ENCODE measurements at regions not wholly inside any gene's neighbourhood (a gene's known extent, or its start where the extent isn't known, plus 50 kb on each side); places are given as distances from the start of the nearest gene placed in this dataset.
A peak's percentile ranks its signal among the peaks of the same experiment; 100 is the strongest.

DNA sequence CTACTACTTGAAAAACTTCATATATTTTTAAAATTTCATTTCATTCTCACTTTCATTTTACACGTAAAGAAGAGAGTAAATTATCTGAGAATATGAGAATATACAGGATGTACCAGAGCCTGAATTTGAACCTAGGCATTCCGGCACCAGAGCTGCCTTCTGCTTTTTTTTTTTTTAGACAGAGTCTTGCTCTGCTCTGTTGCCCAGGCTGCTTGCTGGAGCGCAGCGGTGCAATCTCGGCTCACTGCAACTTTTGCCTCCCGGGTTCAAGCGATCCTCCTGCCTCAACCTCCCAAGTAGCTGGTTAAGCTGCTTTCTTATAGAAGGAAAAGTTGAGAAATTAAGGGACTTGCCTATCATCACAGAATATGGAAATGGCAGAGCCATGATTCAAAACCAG is 540.1 kb downstream of the EBF1 start:
- no peaks in the 10 kb centered on the region for H3K36me3 Mint-ChIP-seq
- DNase-seq (ENCODE audit: low spot score in 2 of 2) (peak in 1 of 2 donors; percentile 20), ATAC-seq (ENCODE audit: low read depth) (peak; percentile 91)
- H3K4me1 Mint-ChIP-seq = peaks cover 32% of the 10 kb centered on the region
- peak overlapping the region; percentile 84 for H3K4me3 Mint-ChIP-seq
- H3K27me3 Mint-ChIP-seq = no peaks in the 10 kb centered on the region
- H3K27ac Mint-ChIP-seq = no peak overlapping the region
- H3K9me3 Mint-ChIP-seq = peaks cover 2% of the 10 kb centered on the region

DNA sequence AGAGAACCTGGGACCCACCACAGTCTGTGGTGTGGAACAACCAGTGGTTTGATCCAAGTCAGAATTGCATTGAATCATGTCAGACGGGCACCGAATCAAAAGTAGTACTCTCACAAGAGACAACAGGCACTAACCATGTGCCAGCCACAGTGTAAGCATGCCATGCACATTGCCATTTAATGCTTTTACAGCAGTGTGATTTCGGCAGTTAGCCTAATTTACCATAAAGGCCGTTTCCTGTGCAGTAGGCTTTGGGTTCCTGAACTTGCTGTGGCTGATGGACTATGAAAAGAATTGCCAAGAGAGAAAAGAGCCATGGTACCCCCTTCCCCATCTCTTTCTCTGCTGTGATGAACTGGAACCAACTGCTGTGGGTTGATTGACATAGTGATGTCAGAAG is 540.6 kb downstream of the EBF1 start:
- Mint-ChIP-seq H3K27ac (no peak overlapping the region), H3K9me3 (peaks cover 2% of the 10 kb centered on the region), H3K27me3 (no peaks in the 10 kb centered on the region), H3K4me1 (peaks cover 34% of the 10 kb centered on the region), H3K4me3 (peak overlapping the region; percentile 12), H3K36me3 (no peaks in the 10 kb centered on the region)
- DNase-seq (ENCODE audit: low spot score in 2 of 2) (no peak), ATAC-seq (ENCODE audit: low read depth) (no peak)

DNA sequence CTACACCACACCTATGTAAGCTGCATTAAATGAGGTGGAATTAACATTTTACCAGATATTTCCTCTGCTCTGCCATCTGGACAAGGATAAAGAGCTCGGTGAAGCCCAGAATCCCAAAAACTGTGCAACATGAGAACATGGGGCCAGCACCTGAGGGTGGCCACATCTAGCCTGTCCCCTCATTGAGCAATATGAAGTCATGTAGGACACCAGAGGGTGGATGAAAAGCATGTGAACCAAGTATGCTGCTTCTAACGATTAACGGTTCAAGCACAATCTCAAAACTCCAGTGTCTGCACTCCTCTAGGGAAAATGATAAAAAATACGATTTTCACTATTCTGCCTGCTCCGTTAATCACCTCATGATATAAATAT is 545.8 kb downstream of the EBF1 start:
- H3K4me3 Mint-ChIP-seq = no peak overlapping the region

DNA sequence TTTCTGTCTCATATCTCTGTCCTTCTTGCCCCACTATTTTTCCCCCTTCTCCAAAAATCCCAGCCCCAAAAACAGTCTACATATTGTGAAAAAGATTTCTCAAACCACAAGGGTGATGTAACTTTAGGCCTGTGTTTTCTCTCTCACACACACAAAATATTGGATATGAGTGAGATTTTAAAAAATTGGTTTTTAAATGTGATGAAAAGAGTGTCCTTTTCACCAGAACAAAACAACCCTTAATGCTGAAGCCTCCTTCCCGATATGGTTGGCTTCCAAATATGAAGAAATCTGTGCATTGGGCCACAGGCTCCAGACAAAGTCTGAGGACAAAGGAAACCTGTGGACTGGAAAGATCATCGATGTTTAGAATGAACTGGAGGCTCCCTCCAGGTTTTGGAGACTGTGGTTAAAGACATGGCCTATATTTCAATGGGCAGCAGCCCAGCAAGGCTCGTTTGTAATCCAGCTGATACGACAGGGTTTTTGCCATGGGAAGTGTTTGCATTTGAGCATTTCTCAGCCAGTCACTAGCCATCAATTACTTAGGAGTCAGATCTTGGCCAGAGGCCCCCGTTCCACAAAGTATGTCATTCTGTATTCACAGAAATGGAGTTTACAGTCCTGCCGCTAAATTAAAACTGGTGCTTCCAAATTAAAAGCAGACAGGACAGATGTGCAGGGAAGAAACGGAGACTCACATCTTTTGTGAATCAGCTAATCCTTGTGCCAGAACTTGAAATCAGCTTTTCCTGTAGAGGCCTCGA is 546.3 kb downstream of the EBF1 start:
- no peak overlapping the region for H3K27ac Mint-ChIP-seq
- no peak for ATAC-seq (ENCODE audit: low read depth)
- H3K4me1 Mint-ChIP-seq = peaks cover 8% of the 10 kb centered on the region
- no peak overlapping the region for H3K4me3 Mint-ChIP-seq
- H3K36me3 Mint-ChIP-seq = no peaks in the 10 kb centered on the region
- H3K9me3 Mint-ChIP-seq = peaks cover 2% of the 10 kb centered on the region
- no peaks in the 10 kb centered on the region for H3K27me3 Mint-ChIP-seq
- no peak for DNase-seq (ENCODE audit: low spot score in 2 of 2)

More for the DNA sequence above, 545.8 kb downstream of the EBF1 start:
- Mint-ChIP-seq H3K4me1 (peaks cover 11% of the 10 kb centered on the region), H3K36me3 (no peaks in the 10 kb centered on the region), H3K27me3 (no peaks in the 10 kb centered on the region), H3K9me3 (peaks cover 2% of the 10 kb centered on the region), H3K27ac (no peak overlapping the region)
- ATAC-seq (ENCODE audit: low read depth) = no peak
- no peak for DNase-seq (ENCODE audit: low spot score in 2 of 2)

DNA sequence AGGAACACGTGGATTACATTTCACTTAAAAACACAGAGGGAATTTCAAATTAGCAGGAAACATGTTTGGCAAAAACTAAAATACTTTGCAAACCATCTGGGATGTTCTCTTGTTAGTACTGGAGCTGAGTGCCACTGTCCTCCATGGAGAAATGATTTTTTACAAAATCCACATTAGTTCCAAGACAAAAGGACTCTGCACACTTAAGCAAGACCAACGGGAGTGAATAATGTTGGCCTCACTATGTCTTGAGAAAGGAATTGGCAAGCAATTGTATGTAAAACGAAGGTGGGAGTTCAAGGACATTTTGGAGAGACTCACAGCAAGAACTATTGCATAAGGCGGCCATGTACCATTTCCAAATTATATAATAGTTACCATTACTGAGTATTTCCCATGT is 547.5 kb downstream of the EBF1 start:
- no peak overlapping the region for H3K4me3 Mint-ChIP-seq
- H3K36me3 Mint-ChIP-seq = no peaks in the 10 kb centered on the region
- H3K4me1 Mint-ChIP-seq = peaks cover 8% of the 10 kb centered on the region
- no peak for ATAC-seq (ENCODE audit: low read depth)
- no peak overlapping the region for H3K27ac Mint-ChIP-seq
- no peak for DNase-seq (ENCODE audit: low spot score in 2 of 2)
- no peaks in the 10 kb centered on the region for H3K27me3 Mint-ChIP-seq
- H3K9me3 Mint-ChIP-seq = peaks cover 5% of the 10 kb centered on the region

DNA sequence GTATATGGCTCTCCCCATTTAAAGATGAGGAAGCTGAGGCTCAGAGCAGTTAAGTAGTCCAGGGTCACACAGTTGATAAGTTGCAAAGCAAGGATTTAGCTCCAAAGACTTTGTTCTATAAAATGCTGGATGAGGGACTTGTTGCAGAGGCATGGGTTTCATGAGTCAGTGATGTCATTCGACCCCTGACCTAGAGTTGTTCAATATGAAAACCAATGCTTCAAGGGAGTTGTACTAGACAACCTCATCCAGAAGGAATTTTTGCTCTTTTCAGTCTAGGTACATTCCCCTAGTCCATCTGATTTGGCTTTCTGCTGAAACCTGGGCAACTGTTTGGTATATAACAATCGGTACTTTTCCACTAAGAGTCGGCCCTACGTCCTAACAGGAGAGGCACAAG is 550.4 kb downstream of the EBF1 start:
- Mint-ChIP-seq H3K27ac (no peak overlapping the region), H3K27me3 (no peaks in the 10 kb centered on the region)
- DNase-seq (ENCODE audit: low spot score in 2 of 2) = no peak

DNA sequence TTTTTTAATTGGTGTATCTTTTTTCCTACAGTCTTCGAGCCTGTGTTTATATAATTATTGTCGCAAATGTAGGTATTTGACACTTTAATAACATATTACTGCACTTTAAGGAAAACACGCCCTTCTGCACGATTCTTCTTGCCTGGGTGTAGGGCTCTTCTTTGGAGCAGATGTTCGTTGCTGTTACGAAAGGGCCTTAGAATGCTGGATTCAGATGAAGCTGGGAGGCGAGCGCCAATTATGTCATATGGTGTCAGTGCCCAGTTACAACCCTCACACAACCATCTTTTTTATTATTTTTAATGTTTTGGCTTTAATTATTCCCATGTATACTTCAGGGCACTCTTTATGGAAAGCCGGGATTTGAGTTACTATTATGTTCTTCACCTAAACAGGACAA is 553.0 kb downstream of the EBF1 start:
- H3K27me3 Mint-ChIP-seq = no peaks in the 10 kb centered on the region
- no peak overlapping the region for H3K27ac Mint-ChIP-seq
- DNase-seq (ENCODE audit: low spot score in 2 of 2) = no peak
- no peaks in the 10 kb centered on the region for H3K4me1 Mint-ChIP-seq
- no peaks in the 10 kb centered on the region for H3K36me3 Mint-ChIP-seq
- peaks cover 4% of the 10 kb centered on the region for H3K9me3 Mint-ChIP-seq
- H3K4me3 Mint-ChIP-seq = no peak overlapping the region
- no peak for ATAC-seq (ENCODE audit: low read depth)

More for the DNA sequence above, 550.4 kb downstream of the EBF1 start:
- Mint-ChIP-seq H3K4me3 (no peak overlapping the region), H3K9me3 (peaks cover 4% of the 10 kb centered on the region), H3K36me3 (no peaks in the 10 kb centered on the region), H3K4me1 (peaks cover under 1% of the 10 kb centered on the region)
- no peak for ATAC-seq (ENCODE audit: low read depth)

DNA sequence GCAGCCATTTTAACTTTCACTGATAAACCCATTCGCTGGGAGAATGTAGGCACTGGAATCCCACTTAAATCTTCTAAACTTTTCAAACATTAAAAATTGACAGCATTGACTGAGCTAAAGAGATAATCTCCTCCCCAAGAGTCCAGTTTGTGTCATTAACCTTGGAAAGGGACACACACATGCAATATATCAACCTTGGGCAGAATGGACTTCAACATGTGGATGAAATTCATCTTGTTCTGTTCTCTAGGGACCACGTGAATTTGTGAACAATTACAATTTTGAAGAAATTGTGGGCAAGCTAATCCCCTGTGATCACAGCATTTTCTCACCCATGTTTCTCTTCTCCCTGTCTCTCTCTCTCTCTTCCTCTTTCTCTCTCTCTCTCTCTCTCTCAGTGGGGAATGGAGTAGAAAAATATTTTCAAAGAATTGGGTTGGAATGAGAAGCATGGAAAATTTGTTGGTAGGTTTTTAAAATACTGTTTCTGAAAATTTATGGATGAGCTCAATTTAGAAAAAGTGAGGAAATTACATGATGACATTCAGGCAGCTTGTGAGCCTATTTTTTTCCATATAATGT is 553.7 kb downstream of the EBF1 start:
- H3K4me1 Mint-ChIP-seq = no peaks in the 10 kb centered on the region
- H3K36me3 Mint-ChIP-seq = no peaks in the 10 kb centered on the region
- H3K9me3 Mint-ChIP-seq = peaks cover 4% of the 10 kb centered on the region
- no peak overlapping the region for H3K4me3 Mint-ChIP-seq
- H3K27ac Mint-ChIP-seq = no peak overlapping the region
- ATAC-seq (ENCODE audit: low read depth) (no peak), DNase-seq (ENCODE audit: low spot score in 2 of 2) (no peak)
- no peaks in the 10 kb centered on the region for H3K27me3 Mint-ChIP-seq

DNA sequence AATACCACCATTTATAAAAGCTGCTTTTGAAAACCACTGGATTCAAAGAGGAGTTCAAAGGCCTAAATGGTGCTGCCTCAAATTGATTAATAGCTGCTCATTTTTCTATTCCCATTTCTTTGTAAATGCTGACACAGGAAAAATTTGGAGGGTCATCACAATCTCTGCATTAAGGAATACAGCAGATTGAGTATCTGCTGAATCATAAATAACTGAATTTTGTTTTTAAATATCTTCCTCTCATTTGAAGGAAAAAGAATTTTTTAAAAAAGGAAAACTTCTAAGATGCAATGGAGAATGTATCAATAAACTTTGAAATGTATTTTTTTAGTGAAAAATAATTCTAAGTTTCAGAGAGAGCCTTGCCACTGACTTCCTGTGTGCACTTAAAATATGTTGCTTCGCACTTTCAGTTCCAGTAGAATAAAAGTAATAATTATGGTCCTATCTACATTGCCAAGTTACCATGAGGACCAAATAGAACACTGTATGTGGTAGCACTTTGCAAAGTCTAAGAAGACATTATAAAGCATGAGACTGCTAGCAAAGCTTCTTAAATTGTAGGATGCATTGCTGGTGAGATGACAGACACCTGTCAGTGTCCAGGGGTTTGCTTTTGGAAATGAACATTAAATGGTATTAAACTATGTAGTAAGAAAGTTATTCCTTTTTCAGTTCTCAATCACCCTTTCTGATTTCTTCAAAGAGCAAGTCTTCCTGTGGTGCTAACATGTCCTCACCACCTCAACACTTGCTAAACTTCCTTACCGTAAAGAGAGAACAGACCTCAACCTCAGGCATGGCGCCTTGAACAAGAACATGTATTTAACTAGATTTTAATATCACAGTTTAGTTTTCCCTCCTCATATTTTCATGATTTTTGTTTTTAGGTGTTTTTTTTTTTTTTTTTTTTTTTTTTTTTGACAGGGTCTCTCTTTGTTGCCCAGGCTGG is 555.1 kb downstream of the EBF1 start:
- Mint-ChIP-seq H3K4me3 (no peak overlapping the region), H3K4me1 (no peaks in the 10 kb centered on the region), H3K36me3 (no peaks in the 10 kb centered on the region), H3K27ac (no peak overlapping the region), H3K27me3 (no peaks in the 10 kb centered on the region), H3K9me3 (peaks cover 4% of the 10 kb centered on the region)
- DNase-seq (ENCODE audit: low spot score in 2 of 2) (no peak), ATAC-seq (ENCODE audit: low read depth) (no peak)

DNA sequence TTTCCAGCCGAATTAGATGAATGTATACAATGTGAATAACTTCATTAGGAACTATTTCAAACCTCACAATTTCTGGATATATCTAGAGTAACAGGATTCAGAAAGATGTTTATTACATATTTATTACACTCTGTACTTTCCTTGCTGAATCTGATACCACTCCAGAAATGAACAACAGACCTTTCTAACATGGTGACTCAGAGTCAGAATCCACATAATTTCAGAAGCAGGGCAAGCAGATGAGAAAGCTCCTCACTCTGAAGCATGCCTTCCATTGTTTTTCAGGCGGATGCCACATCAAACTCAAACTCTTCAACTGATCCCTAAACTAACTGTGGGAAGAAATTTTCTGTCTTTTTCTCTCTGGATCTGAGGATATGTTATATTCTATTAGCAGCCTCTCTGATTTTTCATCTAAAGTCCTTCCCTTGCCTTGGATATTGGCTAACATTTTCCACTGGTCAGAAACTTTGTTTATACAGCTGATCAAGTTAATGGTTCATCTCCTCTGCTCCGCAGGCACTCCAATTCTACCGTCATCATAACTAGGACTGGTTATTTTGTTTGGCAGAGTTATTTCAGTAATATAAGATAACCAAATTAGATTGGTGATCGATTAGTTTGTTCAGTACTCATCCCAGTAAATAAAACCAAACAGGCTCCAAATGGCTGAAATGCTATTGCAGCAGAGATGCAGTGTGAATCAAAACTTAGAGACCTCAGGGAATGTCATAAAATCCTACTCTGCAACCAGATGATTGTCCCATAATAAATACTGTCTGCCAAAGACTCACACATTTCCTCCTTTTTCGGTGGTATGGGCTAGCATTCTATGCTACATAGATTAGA is 556.0 kb downstream of the EBF1 start:
- DNase-seq (ENCODE audit: low spot score in 2 of 2) (no peak), ATAC-seq (ENCODE audit: low read depth) (no peak)
- Mint-ChIP-seq H3K36me3 (no peaks in the 10 kb centered on the region), H3K4me1 (peaks cover 4% of the 10 kb centered on the region), H3K27ac (no peak overlapping the region), H3K27me3 (no peaks in the 10 kb centered on the region), H3K9me3 (peaks cover 4% of the 10 kb centered on the region), H3K4me3 (no peak overlapping the region)

DNA sequence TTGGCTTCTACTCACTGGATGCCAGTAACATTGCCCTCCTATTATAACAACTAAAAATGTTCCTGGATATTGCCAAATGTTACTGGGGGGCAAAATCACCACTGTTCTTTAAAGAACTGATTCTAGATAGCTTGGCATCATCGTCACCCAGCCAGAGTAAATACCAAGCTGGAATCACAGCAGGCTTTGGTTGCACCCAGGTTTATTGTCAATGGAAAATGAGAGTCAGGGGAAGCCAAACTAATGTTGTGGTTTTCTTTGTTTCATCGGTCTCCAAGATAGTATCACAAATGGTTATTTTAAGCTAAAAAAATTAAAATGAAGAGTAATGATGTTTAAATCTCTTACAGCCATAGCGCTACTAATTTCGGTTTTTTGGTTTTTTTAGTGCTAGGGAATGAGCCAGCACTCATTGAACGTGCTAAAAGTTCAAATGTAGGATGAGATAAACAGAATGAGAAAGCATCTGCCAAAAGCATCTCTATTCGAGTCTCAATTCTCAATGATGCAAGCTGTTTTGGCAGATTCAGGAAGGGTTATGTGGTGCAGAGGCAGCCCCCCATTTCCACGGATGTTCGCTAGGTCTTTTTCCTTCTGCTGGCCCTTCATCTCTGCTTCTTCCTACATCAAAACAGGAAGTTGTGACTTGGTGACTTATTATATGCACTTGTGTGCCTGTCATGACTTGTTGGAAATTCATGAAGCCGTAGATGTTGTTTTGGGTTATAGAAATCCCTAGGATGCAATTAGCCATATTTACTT is 558.0 kb downstream of the EBF1 start:
- no peak overlapping the region for H3K4me3 Mint-ChIP-seq
- no peaks in the 10 kb centered on the region for H3K9me3 Mint-ChIP-seq
- H3K36me3 Mint-ChIP-seq = no peaks in the 10 kb centered on the region
- H3K27ac Mint-ChIP-seq = no peak overlapping the region
- DNase-seq (ENCODE audit: low spot score in 2 of 2) (no peak), ATAC-seq (ENCODE audit: low read depth) (no peak)
- H3K4me1 Mint-ChIP-seq = peaks cover 15% of the 10 kb centered on the region
- H3K27me3 Mint-ChIP-seq = peaks cover 1% of the 10 kb centered on the region

DNA sequence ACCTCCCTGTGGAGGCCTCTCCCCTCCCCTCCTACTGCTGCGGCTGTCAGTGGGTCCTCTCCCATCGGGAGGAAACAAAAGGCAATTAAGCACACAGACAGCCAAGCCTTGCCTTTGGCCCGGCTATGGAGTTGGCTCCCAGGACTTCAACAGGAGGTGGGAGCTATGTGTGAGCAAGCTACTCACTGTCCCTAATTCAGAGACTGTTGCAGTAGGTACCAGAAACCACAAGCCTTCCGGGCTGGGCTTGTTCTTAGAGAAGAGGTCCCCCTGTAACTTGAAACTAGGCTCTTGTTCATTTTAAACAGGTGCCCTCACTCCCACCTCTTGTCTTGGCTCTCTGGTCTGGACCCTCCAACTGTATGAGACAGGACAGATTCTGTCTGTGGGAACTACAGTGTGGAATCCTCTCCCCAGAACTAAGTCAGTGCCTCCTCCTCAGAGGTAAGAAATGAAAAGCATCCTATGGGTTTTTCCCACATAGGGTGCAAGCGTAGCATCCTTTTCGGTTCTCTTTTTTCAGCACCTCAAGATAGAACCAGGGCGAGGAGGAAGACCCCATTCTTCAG is 561.1 kb downstream of the EBF1 start:
- Mint-ChIP-seq H3K27me3 (peaks cover 1% of the 10 kb centered on the region), H3K4me1 (peaks cover 15% of the 10 kb centered on the region), H3K9me3 (no peaks in the 10 kb centered on the region), H3K4me3 (no peak overlapping the region), H3K27ac (peak overlapping the region; percentile 0), H3K36me3 (no peaks in the 10 kb centered on the region)
- DNase-seq (ENCODE audit: low spot score in 2 of 2) = peak in 1 of 2 donors; percentile 14
- peak; percentile 90 for ATAC-seq (ENCODE audit: low read depth)

DNA sequence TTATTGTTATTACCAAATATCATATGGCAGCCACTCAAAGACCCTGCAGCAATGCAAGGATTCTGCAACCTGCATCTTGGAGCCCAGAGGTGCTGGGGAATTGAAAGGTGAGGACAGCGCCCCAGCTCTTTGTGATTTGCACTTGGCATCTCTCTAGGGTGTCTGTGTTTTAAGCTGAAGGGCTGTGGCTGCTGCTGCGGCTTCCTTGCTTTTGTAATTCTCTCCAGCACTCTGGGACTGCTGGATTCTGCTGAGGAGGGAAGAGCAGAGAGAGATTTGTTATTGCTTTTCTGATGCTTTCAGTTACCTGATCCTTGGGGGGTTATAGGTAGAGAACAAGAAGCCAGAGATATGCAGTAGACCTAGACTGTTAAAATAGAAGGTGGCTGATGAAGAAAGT is 562.4 kb downstream of the EBF1 start:
- ATAC-seq (ENCODE audit: low read depth) = no peak
- Mint-ChIP-seq H3K4me3 (no peak overlapping the region), H3K9me3 (no peaks in the 10 kb centered on the region), H3K4me1 (peaks cover 15% of the 10 kb centered on the region), H3K36me3 (no peaks in the 10 kb centered on the region), H3K27ac (no peak overlapping the region), H3K27me3 (peaks cover 1% of the 10 kb centered on the region)
- DNase-seq (ENCODE audit: low spot score in 2 of 2) = no peak
